ENCODE measurements at regions not wholly inside any gene's neighbourhood (a gene's known extent, or its start where the extent isn't known, plus 50 kb on each side); places are given as distances from the start of the nearest gene placed in this dataset.
"Not testable (repeated sequence)": the region's sequence is repeated elsewhere in the genome, so short reads cannot be mapped to it uniquely, and the experiment has no call there.

GRCh38 chr20:30724688-30725074 is 532.8 kb upstream of the DEFB115 start:
- H3K4me1 Mint-ChIP-seq (ENCODE audit: low read depth); DNase-seq; H3K27ac Mint-ChIP-seq; H3K9me3 Mint-ChIP-seq; H3K4me3 Mint-ChIP-seq; H3K36me3 Mint-ChIP-seq (ENCODE audit: low read depth): not testable (repeated sequence)
- H3K27me3 Mint-ChIP-seq, result peaks cover 12% of the 10 kb centered on the region

GRCh38 chr20:30725188-30725587 is 532.3 kb upstream of the DEFB115 start:
- H3K27ac Mint-ChIP-seq; H3K9me3 Mint-ChIP-seq; H3K4me1 Mint-ChIP-seq (ENCODE audit: low read depth); DNase-seq; H3K36me3 Mint-ChIP-seq (ENCODE audit: low read depth); H3K4me3 Mint-ChIP-seq: not testable (repeated sequence)
- H3K27me3 Mint-ChIP-seq, result peaks cover 12% of the 10 kb centered on the region

GRCh38 chr20:30728271-30728885 is 529.1 kb upstream of the DEFB115 start:
- H3K27me3 Mint-ChIP-seq, result peaks cover 12% of the 10 kb centered on the region
- not testable (repeated sequence) for DNase-seq; H3K27ac Mint-ChIP-seq; H3K4me3 Mint-ChIP-seq; H3K36me3 Mint-ChIP-seq (ENCODE audit: low read depth); H3K4me1 Mint-ChIP-seq (ENCODE audit: low read depth)
- H3K9me3 Mint-ChIP-seq, result peaks cover 12% of the 10 kb centered on the region
